ENCODE measurements at regions not wholly inside any gene's neighbourhood (a gene's known extent, or its start where the extent isn't known, plus 50 kb on each side); places are given as distances from the start of the nearest gene placed in this dataset.

GRCh38 chr6:15153191-15153590 lies 92.7 kb upstream of the JARID2 start:
- Histone ChIP-seq H3K79me2 (ENCODE audit: insufficient read depth, low read length) (no peaks in the 10 kb centered on the region), H3K27me3 (ENCODE audit: insufficient read depth, low read length) (no peaks in the 10 kb centered on the region), H3K4me1 (ENCODE audit: insufficient read depth, low read length) (peaks cover 8% of the 10 kb centered on the region), H2AFZ (ENCODE audit: low read depth, low read length) (no peak overlapping the region), H3K4me3 (ENCODE audit: insufficient read depth, low read depth, low read length) (no peak overlapping the region), H3K27ac (ENCODE audit: low read depth, low read length) (no peak overlapping the region), H3K9me3 (ENCODE audit: insufficient read depth, low read depth, low read length) (no peaks in the 10 kb centered on the region), H4K20me1 (ENCODE audit: insufficient read depth, low read length) (no peaks in the 10 kb centered on the region), H3K36me3 (ENCODE audit: insufficient read depth, low read length) (no peaks in the 10 kb centered on the region), H3K9ac (ENCODE audit: low read length) (no peak overlapping the region), H3K4me2 (ENCODE audit: low read length) (no peak overlapping the region)
- no peak for DNase-seq (ENCODE audit: low read depth)
- no peak overlapping the region for H3K27ac Mint-ChIP-seq (ENCODE audit: unreplicated experiment)
- no peak overlapping the region for H3K4me3 Mint-ChIP-seq (ENCODE audit: unreplicated experiment)
- H3K9me3 Mint-ChIP-seq (ENCODE audit: unreplicated experiment) = peaks cover 2% of the 10 kb centered on the region
- no peak for TF ChIP-seq EZH2 (IDR thresholded peaks at IDR 0.05; ENCODE audit: insufficient read depth, low read length)
- TF ChIP-seq CTCF (IDR thresholded peaks at IDR 0.05; ENCODE audit: insufficient read depth, low read depth, low read length) = no peak
- FAIRE-seq = no peak
- H3K4me1 Mint-ChIP-seq (ENCODE audit: low read depth, unreplicated experiment) = peaks cover 7% of the 10 kb centered on the region
- no peaks in the 10 kb centered on the region for H3K36me3 Mint-ChIP-seq (ENCODE audit: low read depth, unreplicated experiment)
- H3K27me3 Mint-ChIP-seq (ENCODE audit: low read depth, unreplicated experiment) = no peaks in the 10 kb centered on the region

DNA sequence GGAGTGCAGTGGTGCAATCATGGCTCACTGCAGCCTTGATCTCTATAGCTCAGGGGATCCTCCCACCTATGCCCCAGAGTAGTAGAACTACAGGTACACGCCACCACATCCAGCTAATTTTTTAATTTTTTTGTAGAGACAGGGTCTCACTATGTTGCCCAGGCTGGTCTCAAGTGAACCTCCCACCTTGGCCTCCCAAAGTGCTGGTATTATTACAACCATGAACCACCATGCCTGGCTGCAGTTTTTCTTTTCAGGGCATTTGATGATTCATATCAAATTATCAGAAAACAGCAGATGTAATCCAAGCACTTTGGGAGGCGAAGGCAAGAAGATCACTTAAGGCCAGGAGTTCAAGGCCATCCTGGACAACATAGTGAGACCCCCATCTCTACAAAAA lies 88.4 kb upstream of the JARID2 start:
- H3K4me3 ChIP-seq (ENCODE audit: insufficient read depth, low read depth, low read length) = no peak overlapping the region
- no peaks in the 10 kb centered on the region for H3K4me1 ChIP-seq (ENCODE audit: insufficient read depth, low read length)
- H3K36me3 ChIP-seq (ENCODE audit: insufficient read depth, low read length) = no peaks in the 10 kb centered on the region
- no peaks in the 10 kb centered on the region for H3K9me3 Mint-ChIP-seq (ENCODE audit: unreplicated experiment)
- no peaks in the 10 kb centered on the region for H3K79me2 ChIP-seq (ENCODE audit: insufficient read depth, low read length)
- H3K4me3 Mint-ChIP-seq (ENCODE audit: unreplicated experiment) = no peak overlapping the region
- H3K36me3 Mint-ChIP-seq (ENCODE audit: low read depth, unreplicated experiment) = no peaks in the 10 kb centered on the region
- DNase-seq (ENCODE audit: low read depth) = no peak
- TF ChIP-seq CTCF (IDR thresholded peaks at IDR 0.05; ENCODE audit: insufficient read depth, low read depth, low read length) (no peak), EZH2 (IDR thresholded peaks at IDR 0.05; ENCODE audit: insufficient read depth, low read length) (no peak)
- no peak overlapping the region for H3K9ac ChIP-seq (ENCODE audit: low read length)
- H3K4me2 ChIP-seq (ENCODE audit: low read length) = no peak overlapping the region
- H3K27me3 ChIP-seq (ENCODE audit: insufficient read depth, low read length) = no peaks in the 10 kb centered on the region
- no peaks in the 10 kb centered on the region for H4K20me1 ChIP-seq (ENCODE audit: insufficient read depth, low read length)
- no peak for FAIRE-seq
- no peaks in the 10 kb centered on the region for H3K4me1 Mint-ChIP-seq (ENCODE audit: low read depth, unreplicated experiment)
- no peaks in the 10 kb centered on the region for H3K9me3 ChIP-seq (ENCODE audit: insufficient read depth, low read depth, low read length)
- H2AFZ ChIP-seq (ENCODE audit: low read depth, low read length) = no peak overlapping the region
- no peaks in the 10 kb centered on the region for H3K27me3 Mint-ChIP-seq (ENCODE audit: low read depth, unreplicated experiment)
- H3K27ac ChIP-seq (ENCODE audit: low read depth, low read length) = no peak overlapping the region
- no peak overlapping the region for H3K27ac Mint-ChIP-seq (ENCODE audit: unreplicated experiment)

GRCh38 chr6:15158821-15159619 lies 86.8 kb upstream of the JARID2 start:
- no peak overlapping the region for H2AFZ ChIP-seq (ENCODE audit: low read depth, low read length)
- no peaks in the 10 kb centered on the region for H3K4me1 ChIP-seq (ENCODE audit: insufficient read depth, low read length)
- H3K9me3 Mint-ChIP-seq (ENCODE audit: unreplicated experiment) = no peaks in the 10 kb centered on the region
- no peaks in the 10 kb centered on the region for H3K79me2 ChIP-seq (ENCODE audit: insufficient read depth, low read length)
- no peaks in the 10 kb centered on the region for H4K20me1 ChIP-seq (ENCODE audit: insufficient read depth, low read length)
- H3K27ac ChIP-seq (ENCODE audit: low read depth, low read length) = no peak overlapping the region
- H3K27me3 Mint-ChIP-seq (ENCODE audit: low read depth, unreplicated experiment) = no peaks in the 10 kb centered on the region
- FAIRE-seq = no peak
- no peaks in the 10 kb centered on the region for H3K9me3 ChIP-seq (ENCODE audit: insufficient read depth, low read depth, low read length)
- H3K9ac ChIP-seq (ENCODE audit: low read length) = no peak overlapping the region
- no peak for TF ChIP-seq CTCF (IDR thresholded peaks at IDR 0.05; ENCODE audit: insufficient read depth, low read depth, low read length)
- H3K36me3 Mint-ChIP-seq (ENCODE audit: low read depth, unreplicated experiment) = no peaks in the 10 kb centered on the region
- H3K4me3 Mint-ChIP-seq (ENCODE audit: unreplicated experiment) = no peak overlapping the region
- H3K27ac Mint-ChIP-seq (ENCODE audit: unreplicated experiment) = no peak overlapping the region
- no peaks in the 10 kb centered on the region for H3K4me1 Mint-ChIP-seq (ENCODE audit: low read depth, unreplicated experiment)
- H3K27me3 ChIP-seq (ENCODE audit: insufficient read depth, low read length) = no peaks in the 10 kb centered on the region
- DNase-seq (ENCODE audit: low read depth) = no peak
- no peaks in the 10 kb centered on the region for H3K36me3 ChIP-seq (ENCODE audit: insufficient read depth, low read length)
- H3K4me2 ChIP-seq (ENCODE audit: low read length) = no peak overlapping the region
- no peak overlapping the region for H3K4me3 ChIP-seq (ENCODE audit: insufficient read depth, low read depth, low read length)
